ENCODE measurements at regions not wholly inside any gene's neighbourhood (a gene's known extent, or its start where the extent isn't known, plus 50 kb on each side); places are given as distances from the start of the nearest gene placed in this dataset.

- H3K27ac ChIP-seq: no peak overlapping the region
- DNase-seq (ENCODE audit: low read depth, low spot score): no peak
Observed at GRCh38 chr21:36553406-36553805, 73.5 kb upstream of the CLDN14 start.

- DNase-seq (ENCODE audit: low read depth, low spot score): no peak
- H3K27ac ChIP-seq: no peak overlapping the region
Observed at GRCh38 chr21:36554411-36555157, 74.7 kb upstream of the CLDN14 start.

- no peak overlapping the region for H3K27ac ChIP-seq
- no peak for DNase-seq (ENCODE audit: low read depth, low spot score)
Observed at GRCh38 chr21:36555199-36555800, 75.4 kb upstream of the CLDN14 start.

- H3K27ac ChIP-seq: no peak overlapping the region
- no peak for DNase-seq (ENCODE audit: low read depth, low spot score)
Observed at GRCh38 chr21:36557316-36557715, 77.4 kb upstream of the CLDN14 start.

GRCh38 chr21:36560933-36561575 is 81.1 kb upstream of the CLDN14 start:
- H3K27ac ChIP-seq: no peak overlapping the region
- DNase-seq (ENCODE audit: low read depth, low spot score): no peak

- H3K27ac ChIP-seq: no peak overlapping the region
- no peak for DNase-seq (ENCODE audit: low read depth, low spot score)
Observed at GRCh38 chr21:36563341-36563926, 83.5 kb upstream of the CLDN14 start.

GRCh38 chr21:36564647-36565046 is 84.7 kb upstream of the CLDN14 start:
- DNase-seq (ENCODE audit: low read depth, low spot score): no peak
- H3K27ac ChIP-seq: no peak overlapping the region

GRCh38 chr21:36565540-36565939 is 85.6 kb upstream of the CLDN14 start:
- no peak for DNase-seq (ENCODE audit: low read depth, low spot score)
- no peak overlapping the region for H3K27ac ChIP-seq

GRCh38 chr21:36566644-36567043 is 86.7 kb upstream of the CLDN14 start:
- DNase-seq (ENCODE audit: low read depth, low spot score): no peak
- no peak overlapping the region for H3K27ac ChIP-seq

GRCh38 chr21:36567216-36567885 is 87.4 kb upstream of the CLDN14 start:
- no peak overlapping the region for H3K27ac ChIP-seq

GRCh38 chr21:36569511-36569910 is 89.6 kb upstream of the CLDN14 start:
- no peak overlapping the region for H3K27ac ChIP-seq
- DNase-seq (ENCODE audit: low read depth, low spot score): no peak

More at GRCh38 chr21:36567216-36567885, 87.4 kb upstream of the CLDN14 start:
- no peak for DNase-seq (ENCODE audit: low read depth, low spot score)

- H3K27ac ChIP-seq: no peak overlapping the region
- no peak for DNase-seq (ENCODE audit: low read depth, low spot score)
Observed at GRCh38 chr21:36571556-36571955, 91.6 kb upstream of the CLDN14 start.

GRCh38 chr21:36572039-36572438 is 92.1 kb upstream of the CLDN14 start:
- no peak for DNase-seq (ENCODE audit: low read depth, low spot score)
- H3K27ac ChIP-seq: no peak overlapping the region

- no peak overlapping the region for H3K27ac ChIP-seq
- no peak for DNase-seq (ENCODE audit: low read depth, low spot score)
Observed at GRCh38 chr21:36575306-36575705, 95.4 kb upstream of the CLDN14 start.

- no peak for DNase-seq (ENCODE audit: low read depth, low spot score)
- H3K27ac ChIP-seq: no peak overlapping the region
Observed at GRCh38 chr21:36576441-36576840, 96.5 kb upstream of the CLDN14 start.

GRCh38 chr21:36579898-36580297 is 100.0 kb upstream of the CLDN14 start:
- DNase-seq (ENCODE audit: low read depth, low spot score): no peak
- H3K27ac ChIP-seq: no peak overlapping the region

- no peak overlapping the region for H3K27ac ChIP-seq
- DNase-seq (ENCODE audit: low read depth, low spot score): no peak
Observed at GRCh38 chr21:36582271-36582670, 102.3 kb upstream of the CLDN14 start.

- H3K27ac ChIP-seq: no peak overlapping the region
- DNase-seq (ENCODE audit: low read depth, low spot score): no peak
Observed at GRCh38 chr21:36583591-36583990, 103.7 kb upstream of the CLDN14 start.

- no peak for DNase-seq (ENCODE audit: low read depth, low spot score)
- H3K27ac ChIP-seq: no peak overlapping the region
Observed at GRCh38 chr21:36584980-36585940, 105.3 kb upstream of the CLDN14 start.
